ENCODE measurements at regions not wholly inside any gene's neighbourhood (a gene's known extent, or its start where the extent isn't known, plus 50 kb on each side); places are given as distances from the start of the nearest gene placed in this dataset.

DNA sequence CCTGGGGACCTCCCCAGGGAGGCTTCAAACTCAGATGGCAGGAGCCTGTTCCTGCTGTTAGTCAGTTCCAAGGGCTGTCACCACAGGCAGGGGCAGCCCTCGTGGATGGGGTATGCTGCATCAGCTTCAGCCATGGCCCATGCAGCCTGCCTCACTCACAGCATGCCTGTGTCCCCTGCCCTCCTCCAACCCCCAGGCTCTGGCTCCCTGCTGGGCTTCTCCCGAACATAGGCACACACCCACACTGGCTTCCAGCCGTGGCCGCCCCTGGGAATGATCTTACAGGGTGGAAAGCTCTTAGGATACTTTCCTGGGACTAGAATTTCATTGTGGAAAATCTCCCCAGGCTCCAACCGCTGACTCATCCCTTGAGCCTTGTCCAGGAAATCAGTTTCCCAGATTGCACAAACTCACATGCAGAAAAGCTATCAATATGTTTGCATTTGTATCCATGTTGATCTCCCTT, 163.8 kb downstream of the SEC61B start:
- Histone ChIP-seq H3K27me3 (replicated peaks; ENCODE audit: insufficient read depth, low read depth, low read length, poor library complexity) (no peaks in the 10 kb centered on the region), H3K36me3 (ENCODE audit: insufficient read depth, low read length, poor library complexity, severe bottlenecking) (no peaks in the 10 kb centered on the region), H3K9me3 (ENCODE audit: low read depth, low read length, poor library complexity, severe bottlenecking) (no peaks in the 10 kb centered on the region), H3K4me1 (ENCODE audit: insufficient read depth, low read length, poor library complexity, severe bottlenecking) (peaks cover 15% of the 10 kb centered on the region), H3K27ac (ENCODE audit: low read depth, low read length, poor library complexity, severe bottlenecking) (no peak overlapping the region), H3K4me3 (ENCODE audit: low read depth, low read length, poor library complexity, severe bottlenecking) (no peak overlapping the region)
- POLR2A ChIA-PET (ENCODE audit: low non-redundant PET), result no interaction called here
- intact Hi-C loops (cut with micrococcal nuclease; ENCODE audit: unreplicated experiment), result no loop called here
- CTCF ChIA-PET, result no interaction called here
- no TSS peak for BruUV-seq (replicated peaks)
- DNase-seq (ENCODE audit: low spot score), result peak; percentile 73
- no peak for TF ChIP-seq EZH2 (IDR thresholded peaks at IDR 0.05; ENCODE audit: borderline replicate concordance, low read depth, low read length, poor library complexity, severe bottlenecking)
- TF ChIP-seq, protein P1, sequence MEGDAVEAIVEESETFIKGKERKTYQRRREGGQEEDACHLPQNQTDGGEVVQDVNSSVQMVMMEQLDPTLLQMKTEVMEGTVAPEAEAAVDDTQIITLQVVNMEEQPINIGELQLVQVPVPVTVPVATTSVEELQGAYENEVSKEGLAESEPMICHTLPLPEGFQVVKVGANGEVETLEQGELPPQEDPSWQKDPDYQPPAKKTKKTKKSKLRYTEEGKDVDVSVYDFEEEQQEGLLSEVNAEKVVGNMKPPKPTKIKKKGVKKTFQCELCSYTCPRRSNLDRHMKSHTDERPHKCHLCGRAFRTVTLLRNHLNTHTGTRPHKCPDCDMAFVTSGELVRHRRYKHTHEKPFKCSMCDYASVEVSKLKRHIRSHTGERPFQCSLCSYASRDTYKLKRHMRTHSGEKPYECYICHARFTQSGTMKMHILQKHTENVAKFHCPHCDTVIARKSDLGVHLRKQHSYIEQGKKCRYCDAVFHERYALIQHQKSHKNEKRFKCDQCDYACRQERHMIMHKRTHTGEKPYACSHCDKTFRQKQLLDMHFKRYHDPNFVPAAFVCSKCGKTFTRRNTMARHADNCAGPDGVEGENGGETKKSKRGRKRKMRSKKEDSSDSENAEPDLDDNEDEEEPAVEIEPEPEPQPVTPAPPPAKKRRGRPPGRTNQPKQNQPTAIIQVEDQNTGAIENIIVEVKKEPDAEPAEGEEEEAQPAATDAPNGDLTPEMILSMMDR (conservative IDR thresholded peaks at IDR 0.05; ENCODE audit: low read depth, low read length), result no peak

DNA sequence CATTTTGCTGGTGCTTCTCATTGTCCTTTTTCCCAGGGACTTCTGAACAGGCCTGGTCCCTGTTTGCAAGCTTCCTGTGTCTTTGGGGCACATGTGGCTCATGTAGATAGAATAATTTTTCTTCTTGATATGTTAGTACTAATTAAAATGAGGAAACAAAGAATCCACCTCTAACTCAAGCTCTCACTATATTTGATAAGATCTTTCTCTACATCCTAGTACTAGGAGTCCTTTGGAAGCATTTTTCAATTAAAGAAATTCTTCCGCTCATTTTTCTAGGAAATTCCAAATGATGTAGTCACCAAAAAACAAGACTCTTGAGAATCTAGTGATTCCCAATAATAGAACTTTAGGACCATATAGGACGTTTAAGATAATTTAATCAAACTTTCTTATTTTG, 165.3 kb downstream of the SEC61B start:
- peaks cover 15% of the 10 kb centered on the region for H3K4me1 ChIP-seq (ENCODE audit: insufficient read depth, low read length, poor library complexity, severe bottlenecking)
- H3K36me3 ChIP-seq (ENCODE audit: insufficient read depth, low read length, poor library complexity, severe bottlenecking), result no peaks in the 10 kb centered on the region
- ChIA-PET POLR2A (ENCODE audit: low non-redundant PET) (no interaction called here), CTCF (no interaction called here)
- H3K4me3 ChIP-seq (ENCODE audit: low read depth, low read length, poor library complexity, severe bottlenecking), result no peak overlapping the region
- intact Hi-C loops (cut with micrococcal nuclease; ENCODE audit: unreplicated experiment), result no loop called here
- no peak for DNase-seq (ENCODE audit: low spot score)
- no peaks in the 10 kb centered on the region for H3K27me3 ChIP-seq (replicated peaks; ENCODE audit: insufficient read depth, low read depth, low read length, poor library complexity)
- H3K9me3 ChIP-seq (ENCODE audit: low read depth, low read length, poor library complexity, severe bottlenecking), result no peaks in the 10 kb centered on the region
- TF ChIP-seq, protein P1 (conservative IDR thresholded peaks at IDR 0.05; ENCODE audit: low read depth, low read length), result no peak
- no peak for TF ChIP-seq EZH2 (IDR thresholded peaks at IDR 0.05; ENCODE audit: borderline replicate concordance, low read depth, low read length, poor library complexity, severe bottlenecking)
- H3K27ac ChIP-seq (ENCODE audit: low read depth, low read length, poor library complexity, severe bottlenecking), result no peak overlapping the region
- no TSS peak for BruUV-seq (replicated peaks)

DNA sequence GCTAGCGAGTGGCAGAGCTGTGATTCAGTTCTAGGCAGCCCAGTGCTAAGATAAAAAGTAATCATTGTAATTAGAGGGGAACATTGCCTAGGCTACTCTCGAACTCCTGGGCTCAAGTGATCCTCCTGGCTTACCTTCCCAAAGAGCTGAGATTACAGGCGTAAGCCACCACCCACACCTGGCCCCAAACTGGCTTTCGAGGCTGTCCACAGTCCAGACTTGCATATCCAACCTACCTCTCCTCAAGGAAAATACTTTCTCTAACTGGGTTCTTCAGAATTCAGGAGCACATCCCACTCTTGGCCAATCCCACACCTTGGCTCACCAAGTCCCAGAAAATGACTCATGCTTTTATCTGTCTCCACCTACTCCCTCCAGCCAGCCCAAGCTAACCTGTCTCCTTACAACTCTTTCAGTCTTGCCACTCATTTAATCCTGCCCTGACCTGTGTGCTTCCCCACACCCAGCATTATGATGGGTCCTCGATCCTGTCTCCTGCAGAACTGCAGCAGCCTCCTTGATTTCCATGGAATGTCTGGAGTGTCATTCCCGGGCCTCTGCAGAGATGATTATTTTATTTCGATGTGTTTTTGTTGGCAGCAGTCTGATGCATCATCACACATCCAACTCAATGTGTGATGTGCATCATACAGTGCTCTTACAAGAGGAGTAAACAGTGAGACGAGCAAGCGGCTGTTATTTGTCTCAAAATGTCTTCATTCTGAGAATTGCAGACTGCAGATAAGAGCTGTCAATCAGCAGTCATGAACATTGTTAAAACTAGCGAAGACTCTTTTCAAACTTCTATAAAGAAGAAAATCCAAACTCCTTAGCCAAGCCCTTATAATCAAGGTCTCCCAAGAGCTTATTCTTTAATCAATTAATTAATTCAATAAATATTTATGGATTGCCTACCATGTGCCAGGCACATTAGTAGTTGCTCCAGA, 167.3 kb downstream of the SEC61B start:
- intact Hi-C loops (cut with micrococcal nuclease; ENCODE audit: unreplicated experiment), result no loop called here
- DNase-seq (ENCODE audit: low spot score), result no peak
- H3K4me1 ChIP-seq (ENCODE audit: insufficient read depth, low read length, poor library complexity, severe bottlenecking), result peaks cover 15% of the 10 kb centered on the region
- H3K27me3 ChIP-seq (replicated peaks; ENCODE audit: insufficient read depth, low read depth, low read length, poor library complexity), result no peaks in the 10 kb centered on the region
- POLR2A ChIA-PET (ENCODE audit: low non-redundant PET), result no interaction called here
- H3K36me3 ChIP-seq (ENCODE audit: insufficient read depth, low read length, poor library complexity, severe bottlenecking), result no peaks in the 10 kb centered on the region
- no peak for TF ChIP-seq EZH2 (IDR thresholded peaks at IDR 0.05; ENCODE audit: borderline replicate concordance, low read depth, low read length, poor library complexity, severe bottlenecking)
- H3K27ac ChIP-seq (ENCODE audit: low read depth, low read length, poor library complexity, severe bottlenecking), result no peak overlapping the region
- no peaks in the 10 kb centered on the region for H3K9me3 ChIP-seq (ENCODE audit: low read depth, low read length, poor library complexity, severe bottlenecking)
- BruUV-seq (replicated peaks), result no TSS peak
- H3K4me3 ChIP-seq (ENCODE audit: low read depth, low read length, poor library complexity, severe bottlenecking), result no peak overlapping the region
- CTCF ChIA-PET, result no interaction called here

All from A673 (cell line).